ENCODE measurements at regions not wholly inside any gene's neighbourhood (a gene's known extent, or its start where the extent isn't known, plus 50 kb on each side); places are given as distances from the start of the nearest gene placed in this dataset.

DNA sequence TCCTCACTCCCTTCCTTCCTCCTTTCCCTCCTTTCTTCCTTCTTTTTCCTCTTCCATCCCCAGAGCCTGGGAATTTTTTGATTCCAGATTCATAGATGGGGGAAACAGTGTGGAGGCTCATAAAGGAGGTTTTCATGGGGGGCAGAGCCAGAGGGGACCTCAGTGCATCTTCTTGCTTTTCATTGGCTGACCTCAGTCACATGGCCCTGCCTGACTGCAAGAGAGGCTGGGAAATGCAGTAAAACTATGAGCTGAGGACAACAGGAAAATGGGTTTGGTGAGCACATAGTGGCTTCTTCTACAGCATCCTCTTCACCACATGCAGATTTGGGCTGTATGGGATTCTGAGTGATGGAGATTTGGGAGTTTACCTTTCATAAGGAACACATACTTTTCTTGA lies 437.1 kb upstream of the TBX3 start:
- Histone ChIP-seq H3K27me3 (ENCODE audit: insufficient read depth in 3 of 3, low read length in 2 of 3) (no peaks in the 10 kb centered on the region), H3K4me3 (no peak overlapping the region), H3K4me1 (no peaks in the 10 kb centered on the region), H3K36me3 (ENCODE audit: insufficient read depth in 1 of 2, low read depth in 1 of 2) (no peaks in the 10 kb centered on the region), H3K9me3 (no peaks in the 10 kb centered on the region), H3K27ac (no peak overlapping the region)
- ATAC-seq (no peak), DNase-seq (no peak)
- no peak for TF ChIP-seq CTCF (IDR thresholded peaks at IDR 0.05)
- intact Hi-C loops (cut with DNase I), result no loop called here

DNA sequence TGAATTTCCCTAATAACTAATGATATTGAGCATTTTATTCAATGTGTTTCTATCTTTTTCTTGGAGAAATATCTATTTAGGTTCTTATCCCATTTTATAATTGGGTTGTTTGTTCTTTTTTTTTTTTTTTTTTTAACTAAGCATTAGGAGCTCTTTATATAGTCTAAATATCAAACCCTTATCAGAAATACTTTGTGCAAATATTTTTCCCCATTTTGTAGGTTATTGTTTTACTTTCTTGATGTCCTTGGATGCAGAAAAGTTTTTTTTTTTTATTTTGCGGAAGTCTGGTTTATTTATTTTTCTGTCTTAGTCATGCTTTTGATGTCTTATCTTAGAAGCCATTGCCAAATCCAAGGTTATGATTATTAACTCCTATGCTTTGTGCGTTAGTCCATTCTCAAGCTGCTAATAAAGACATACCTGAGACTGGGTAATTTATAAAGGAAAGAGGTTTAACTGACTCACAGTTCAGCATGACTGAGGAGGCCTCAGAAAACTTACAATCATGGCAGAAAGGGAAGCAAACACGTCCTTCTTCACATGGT lies 434.3 kb upstream of the TBX3 start:
- no peaks in the 10 kb centered on the region for H3K27me3 ChIP-seq (ENCODE audit: insufficient read depth in 3 of 3, low read length in 2 of 3)
- H3K36me3 ChIP-seq (ENCODE audit: insufficient read depth in 1 of 2, low read depth in 1 of 2), result no peaks in the 10 kb centered on the region
- H3K4me3 ChIP-seq, result no peak overlapping the region
- 95 to 99% (median 95%) methylated on average over 3 of the region's 3 CpGs for WGBS, 3 donors
- H3K4me1 ChIP-seq, result no peaks in the 10 kb centered on the region
- intact Hi-C loops (cut with DNase I), result no loop called here
- DNase-seq (no peak), ATAC-seq (no peak)
- H3K27ac ChIP-seq, result no peak overlapping the region
- TF ChIP-seq CTCF (IDR thresholded peaks at IDR 0.05), result no peak
- H3K9me3 ChIP-seq, result no peaks in the 10 kb centered on the region

GRCh38 chr12:115114140-115114539 lies 430.2 kb upstream of the TBX3 start:
- DNase-seq, result no peak
- no peaks in the 10 kb centered on the region for H3K27me3 ChIP-seq (ENCODE audit: insufficient read depth in 3 of 3, low read length in 2 of 3)
- intact Hi-C loops (cut with DNase I), result no loop called here
- no peak overlapping the region for H3K4me3 ChIP-seq
- H3K27ac ChIP-seq, result no peak overlapping the region
- H3K4me1 ChIP-seq, result no peaks in the 10 kb centered on the region
- no peaks in the 10 kb centered on the region for H3K9me3 ChIP-seq
- no peaks in the 10 kb centered on the region for H3K36me3 ChIP-seq (ENCODE audit: insufficient read depth in 1 of 2, low read depth in 1 of 2)
- no peak for TF ChIP-seq CTCF (IDR thresholded peaks at IDR 0.05)
- no peak for ATAC-seq
- 66 to 71% (median 68%) methylated on average over 3 of the region's 3 CpGs for WGBS, 3 donors

DNA sequence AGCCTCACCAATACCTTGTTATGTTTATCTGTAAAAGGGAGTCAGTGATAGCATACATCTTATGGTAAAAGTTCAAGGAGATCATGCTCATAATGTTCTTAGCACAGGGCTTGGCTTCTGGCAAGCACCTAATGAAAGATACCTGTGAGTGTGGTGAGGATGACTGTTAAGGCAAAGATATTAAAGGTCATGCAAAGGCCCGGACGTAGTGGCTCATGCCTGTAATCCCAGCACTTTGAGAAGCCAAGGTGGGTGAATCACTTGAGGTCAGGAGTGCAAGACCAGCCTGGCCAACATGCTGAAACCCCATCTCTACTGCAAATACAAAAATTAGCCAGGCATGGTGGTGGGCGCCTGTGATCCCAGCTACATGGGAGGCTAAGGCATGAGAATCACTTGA lies 425.9 kb upstream of the TBX3 start:
- no peak for ATAC-seq
- H3K4me1 ChIP-seq, result no peaks in the 10 kb centered on the region
- H3K9me3 ChIP-seq, result no peaks in the 10 kb centered on the region
- intact Hi-C loops (cut with DNase I), result no loop called here
- H3K36me3 ChIP-seq (ENCODE audit: insufficient read depth in 1 of 2, low read depth in 1 of 2), result no peaks in the 10 kb centered on the region
- H3K27me3 ChIP-seq (ENCODE audit: insufficient read depth in 3 of 3, low read length in 2 of 3), result no peaks in the 10 kb centered on the region
- no peak for DNase-seq
- no peak for TF ChIP-seq CTCF (IDR thresholded peaks at IDR 0.05)
- H3K4me3 ChIP-seq, result no peak overlapping the region
- 77 to 92% (median 85%) methylated on average over 3 of the region's 3 CpGs for WGBS, 3 donors
- H3K27ac ChIP-seq, result no peak overlapping the region

All from psoas muscle (tissue), 7 donors.